HL-60 (cell line): ENCODE measurements at regions not wholly inside any gene's neighbourhood (a gene's known extent, or its start where the extent isn't known, plus 50 kb on each side); places are given as distances from the start of the nearest gene placed in this dataset.

Source experiments
- CTCF ChIP-seq: IDR thresholded peaks from one replicate; pipeline ENCODE4 v1.5.1; 2011; ENCODE audit warnings: low read length, control low read depth, inconsistent platforms; ENCODE audit not compliant: insufficient read depth
- POLR2AphosphoS5 ChIP-seq: IDR thresholded peaks from 2 replicates; pipeline ENCODE4 v1.6.1; 2012; ENCODE audit warnings: low read depth
- SPI1 ChIP-seq: IDR thresholded peaks from 2 replicates; pipeline ENCODE4 v1.6.1; 2012; ENCODE audit warnings: low read depth, mild to moderate bottlenecking, borderline replicate concordance

- no peak for TF ChIP-seq CTCF
- TF ChIP-seq POLR2AphosphoS5, result no peak
- TF ChIP-seq SPI1, result no peak
Measured at GRCh38 chr12:115394496-115395220, 710.7 kb upstream of the TBX3 start.
